GM18520 (cell line): ENCODE measurements at regions not wholly inside any gene's neighbourhood (a gene's known extent, or its start where the extent isn't known, plus 50 kb on each side); places are given as distances from the start of the nearest gene placed in this dataset.
"Not testable (repeated sequence)": the region's sequence is repeated elsewhere in the genome, so short reads cannot be mapped to it uniquely, and the experiment has no call there.

ENCODE experiments used
- ATAC-seq: cut with Tn5 transposase; IDR thresholded peaks from one replicate; pipeline ENCODE4 v1.9.1; 2021; ENCODE audit not compliant: unreplicated experiment

DNA sequence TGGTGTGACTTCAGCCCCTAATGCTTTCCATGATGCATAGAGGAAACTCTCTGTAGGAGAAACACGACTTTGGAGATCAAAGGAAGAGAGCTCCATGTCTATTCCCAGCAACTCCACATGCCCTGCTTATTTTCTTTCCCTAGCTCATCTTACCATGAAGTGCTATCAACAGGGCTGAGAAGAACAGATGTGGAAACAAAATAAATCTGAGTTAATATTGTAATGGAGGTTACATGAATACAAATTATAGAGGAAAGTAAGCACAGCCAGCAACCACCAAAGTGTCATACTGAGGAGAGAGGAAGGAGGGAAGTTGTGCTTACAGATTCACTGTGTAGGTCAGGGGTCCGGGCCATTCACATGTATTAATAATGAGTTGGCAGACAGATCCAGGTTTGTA is 157.5 kb downstream of the RFPL4B start:
- no peak for ATAC-seq

- no peak for ATAC-seq
Measured at GRCh38 chr6:112511441-112511840, 164.3 kb downstream of the RFPL4B start.

- ATAC-seq: no peak
Measured at GRCh38 chr6:112513175-112513574, 166.0 kb downstream of the RFPL4B start.

DNA sequence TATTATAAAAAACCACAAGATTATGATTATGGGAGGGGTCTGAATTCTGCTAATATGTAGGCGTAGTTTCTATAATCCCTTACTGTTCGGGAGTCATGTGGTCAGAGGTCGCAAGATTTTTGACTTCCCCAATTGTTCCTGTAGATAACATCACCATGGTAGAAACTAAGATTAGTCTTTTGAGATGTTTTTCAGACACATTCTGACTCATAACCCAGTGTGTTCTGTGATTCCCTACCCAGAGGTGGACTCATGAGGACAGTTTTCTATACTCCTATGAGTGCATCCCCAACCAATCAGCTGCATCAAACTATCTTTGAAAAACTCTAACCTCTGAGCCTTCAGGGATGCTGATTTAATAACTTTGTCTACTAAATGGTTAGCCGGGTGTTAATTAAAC is 175.5 kb downstream of the RFPL4B start:
- ATAC-seq: peak; percentile 46

GRCh38 chr6:112524071-112524470 is 176.9 kb downstream of the RFPL4B start:
- ATAC-seq: no peak

- ATAC-seq: no peak
Measured at GRCh38 chr6:112525749-112526148, 178.6 kb downstream of the RFPL4B start.

DNA sequence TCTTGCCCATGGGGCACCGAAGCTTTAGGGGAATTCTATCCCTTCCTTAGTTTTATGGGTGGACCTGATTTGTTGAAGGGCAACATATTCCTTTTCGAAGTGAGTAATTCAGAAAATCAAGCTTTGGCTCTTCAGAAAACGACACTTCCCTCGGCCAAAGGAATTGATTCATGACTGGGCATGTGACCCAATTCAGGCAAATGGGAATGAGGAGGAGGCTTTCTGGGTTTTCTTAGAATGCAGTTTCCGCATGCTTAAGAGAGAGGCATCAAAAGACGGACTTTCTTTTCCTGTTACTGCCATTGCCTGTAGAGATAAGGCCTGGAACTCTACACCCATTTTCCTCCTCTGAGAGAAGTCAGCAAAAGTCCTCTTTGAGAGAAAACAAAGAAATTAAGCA is 179.5 kb downstream of the RFPL4B start:
- no peak for ATAC-seq

GRCh38 chr6:112528306-112528705 is 181.2 kb downstream of the RFPL4B start:
- ATAC-seq: not testable (repeated sequence)

DNA sequence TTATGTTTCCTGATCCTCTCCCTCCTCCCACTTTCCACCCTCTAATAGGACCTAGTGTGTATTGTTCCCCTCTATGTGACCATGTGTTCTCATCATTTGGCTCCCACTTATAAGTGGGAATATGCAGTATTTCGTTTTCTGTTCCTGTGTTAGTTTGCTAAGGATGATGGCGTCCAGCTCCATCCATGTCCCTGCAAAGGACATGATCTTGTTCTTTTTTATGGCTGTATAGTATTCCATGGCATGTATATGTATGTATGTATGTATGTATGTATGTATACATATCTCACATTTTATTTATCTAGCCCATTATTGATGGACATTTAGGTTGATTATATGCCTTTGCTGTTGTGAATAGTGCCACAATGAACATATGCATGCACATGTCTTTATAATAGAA is 188.7 kb downstream of the RFPL4B start:
- ATAC-seq: no peak

DNA sequence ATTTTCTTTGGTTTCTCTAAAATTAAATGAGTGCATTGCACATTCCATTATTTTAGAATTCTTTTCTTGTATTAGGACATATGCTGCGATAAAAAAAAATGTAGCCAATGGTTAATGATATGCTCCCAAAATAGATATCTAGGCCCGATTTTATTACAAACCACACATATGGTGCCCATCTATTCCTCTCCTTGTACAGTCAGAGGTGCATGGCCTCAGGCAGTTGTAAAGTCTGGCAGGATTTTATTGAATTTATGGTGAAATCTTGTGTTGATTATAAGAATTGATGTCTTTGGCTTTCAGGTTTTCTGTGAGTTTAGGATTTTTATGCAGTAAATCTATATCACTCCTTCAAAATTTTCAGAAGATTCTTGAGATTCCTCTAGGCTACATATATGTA is 192.2 kb downstream of the RFPL4B start:
- no peak for ATAC-seq

DNA sequence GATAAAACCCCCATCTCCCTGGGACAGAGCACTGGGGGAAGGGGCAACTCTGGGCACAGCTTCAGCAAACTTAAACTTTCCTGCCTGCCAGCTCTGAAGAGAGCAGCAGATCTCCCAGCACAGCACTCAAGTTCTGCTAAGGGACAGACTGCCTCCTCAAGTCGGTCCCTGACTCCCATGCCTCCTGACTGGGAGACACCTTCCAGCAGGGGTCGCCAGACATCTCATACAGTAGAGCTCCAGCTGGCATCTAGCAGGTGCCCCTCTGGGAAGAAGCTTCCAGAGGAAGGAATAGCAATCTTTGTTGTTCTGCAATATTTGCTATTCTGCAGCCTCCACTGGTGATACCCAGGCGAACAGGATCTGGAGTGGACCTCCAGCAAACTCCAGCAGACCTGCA is 194.7 kb downstream of the RFPL4B start:
- ATAC-seq: not testable (repeated sequence)

DNA sequence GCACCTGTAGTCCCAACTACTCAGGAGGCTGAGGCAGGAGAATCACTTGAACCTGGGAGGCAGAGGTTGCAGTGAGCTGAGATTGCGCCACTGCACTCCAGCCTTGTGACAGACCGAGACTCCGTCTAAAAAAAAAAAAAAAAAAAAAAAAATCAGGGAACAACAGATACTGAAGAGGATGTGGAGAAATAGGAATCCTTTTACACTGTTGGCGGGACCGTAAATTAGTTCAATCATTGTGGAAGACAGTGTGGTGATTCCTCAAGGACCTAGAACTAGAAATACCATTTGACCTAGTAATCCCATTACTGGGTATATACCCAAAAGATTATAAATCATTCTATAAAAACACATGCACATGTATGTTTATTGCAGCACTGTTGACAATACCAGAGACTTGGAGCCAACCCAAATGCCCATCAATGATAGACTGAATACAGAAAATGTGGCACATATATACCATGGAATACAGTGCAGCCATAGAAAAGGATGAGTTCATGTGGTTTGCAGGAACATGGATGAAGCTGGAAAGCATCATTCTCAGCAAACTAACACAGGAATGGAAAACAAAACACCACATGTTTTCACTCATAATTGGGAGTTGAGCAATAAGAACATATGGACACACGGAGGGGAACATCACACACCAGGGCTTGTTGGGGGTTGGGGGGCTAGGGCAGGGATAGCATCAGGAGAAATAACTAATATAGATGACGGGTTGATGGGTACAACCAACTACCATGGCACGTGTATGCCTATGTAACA is 200.4 kb downstream of the RFPL4B start:
- ATAC-seq: not testable (repeated sequence)

DNA sequence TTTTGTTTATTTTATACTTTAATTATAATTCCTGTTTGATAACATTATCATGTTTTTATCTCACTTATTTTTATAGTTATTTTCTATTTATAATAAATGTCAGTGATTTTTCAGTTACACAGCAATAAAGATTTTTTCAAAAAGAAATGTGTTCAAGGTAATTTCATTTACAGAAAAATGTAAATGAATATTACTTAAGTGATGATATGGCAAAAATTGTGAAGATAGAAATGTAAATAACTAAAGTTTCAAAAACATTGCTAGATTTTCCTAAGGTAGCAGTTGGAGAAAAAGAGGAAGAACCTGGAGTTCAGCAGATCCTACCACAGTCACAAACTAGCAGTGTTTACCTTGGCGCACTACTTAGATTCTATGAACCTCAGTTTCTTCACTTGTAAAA is 202.6 kb downstream of the RFPL4B start:
- ATAC-seq: no peak

DNA sequence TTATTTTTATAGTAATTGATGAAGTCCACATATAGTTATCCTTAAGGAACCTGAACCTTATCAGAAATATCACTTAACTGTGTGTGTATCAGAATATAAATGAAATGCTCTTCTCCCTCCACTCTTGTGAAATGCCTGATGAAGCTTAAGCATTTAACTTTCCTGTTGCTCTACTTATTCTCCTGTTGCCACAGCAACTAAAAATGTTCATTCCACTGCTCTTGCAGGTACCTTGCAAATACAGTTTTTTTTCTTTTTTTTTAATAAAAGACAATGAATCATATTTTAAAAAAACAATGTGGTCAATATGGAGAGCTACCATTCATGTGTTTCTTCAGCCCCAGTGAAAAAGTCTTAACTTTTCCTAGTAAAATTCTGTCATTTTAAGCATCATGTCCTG is 210.3 kb downstream of the RFPL4B start:
- no peak for ATAC-seq

- no peak for ATAC-seq
Measured at GRCh38 chr6:112557961-112558360, 210.8 kb downstream of the RFPL4B start.

DNA sequence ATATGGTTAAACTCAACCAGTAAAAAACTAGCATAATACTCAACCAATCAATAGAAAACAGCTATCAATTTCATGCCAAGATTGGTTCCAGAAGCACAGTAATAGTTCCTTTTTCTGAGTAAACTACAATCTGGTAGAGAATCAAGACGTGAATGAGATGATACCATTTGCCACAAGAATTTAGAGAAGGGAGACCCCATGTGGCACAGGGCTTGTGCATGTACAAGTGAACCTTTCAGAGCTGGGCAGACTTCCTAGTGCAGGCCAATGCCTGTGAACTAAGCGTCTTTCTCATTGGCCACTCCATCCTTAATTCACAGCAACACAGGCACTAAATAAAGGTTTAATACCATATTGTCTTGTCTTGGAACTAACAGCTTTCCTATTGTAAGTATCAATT is 213.5 kb downstream of the RFPL4B start:
- no peak for ATAC-seq

- no peak for ATAC-seq
Measured at GRCh38 chr6:112562301-112563231, 215.4 kb downstream of the RFPL4B start.

DNA sequence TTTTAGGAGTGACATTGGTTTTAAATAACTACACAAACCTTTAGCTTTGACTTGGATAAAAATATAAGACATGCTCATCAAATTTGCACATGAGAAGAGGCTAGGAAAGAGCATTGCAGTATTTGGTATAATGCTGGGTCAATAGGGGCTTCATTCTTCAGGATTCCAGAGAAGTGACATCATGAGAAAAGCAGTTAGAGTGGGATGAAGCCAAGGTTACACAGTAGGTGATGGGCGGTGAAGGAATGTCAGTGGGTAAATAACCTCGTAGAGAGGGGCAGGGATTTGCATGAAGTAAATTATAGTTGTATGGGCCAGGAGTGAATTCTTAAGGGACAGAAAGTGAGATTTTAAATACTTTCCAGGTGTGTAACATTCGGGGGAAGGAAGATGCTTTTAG is 216.2 kb downstream of the RFPL4B start:
- ATAC-seq: no peak

DNA sequence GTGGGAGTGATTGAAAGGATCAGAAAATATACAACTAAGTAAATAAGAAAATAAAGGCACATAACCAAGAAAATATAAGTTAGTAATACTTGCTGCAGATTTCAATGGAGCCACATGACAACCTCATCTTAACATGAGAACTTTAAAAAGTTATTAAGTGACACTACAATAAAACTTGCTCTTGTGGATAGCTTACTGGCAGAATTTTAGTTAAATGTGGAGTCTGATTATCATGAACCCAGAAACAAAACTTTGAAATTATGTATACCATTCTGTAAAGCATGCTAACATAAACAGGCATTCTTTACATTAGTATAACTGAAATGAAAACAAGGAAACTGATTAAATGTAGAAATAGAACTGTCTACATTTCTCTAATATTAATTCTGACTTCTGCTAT is 220.9 kb downstream of the RFPL4B start:
- no peak for ATAC-seq

- ATAC-seq: no peak
Measured at GRCh38 chr6:112571488-112572270, 224.5 kb downstream of the RFPL4B start.

DNA sequence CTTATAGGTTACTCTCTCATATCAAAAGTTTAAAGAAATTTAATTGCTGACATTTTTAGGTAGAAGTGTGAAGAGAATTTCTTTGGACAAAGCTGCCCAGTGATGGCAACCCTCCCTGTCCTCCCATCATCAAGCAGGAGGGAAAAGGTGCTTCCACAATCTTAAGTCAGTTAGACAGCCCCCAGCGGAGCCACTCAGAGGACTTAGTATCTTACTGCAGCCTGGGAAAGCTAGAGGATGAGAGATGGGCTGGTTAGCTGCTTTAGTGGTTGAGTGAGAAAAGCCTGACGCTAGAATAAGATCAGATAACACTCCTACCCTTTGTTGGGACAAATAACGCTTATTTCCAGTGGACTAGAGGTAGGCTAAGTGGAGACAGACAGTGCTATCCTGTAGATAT is 227.1 kb downstream of the RFPL4B start:
- ATAC-seq: no peak
